ENCODE measurements at regions not wholly inside any gene's neighbourhood (a gene's known extent, or its start where the extent isn't known, plus 50 kb on each side); places are given as distances from the start of the nearest gene placed in this dataset.
"Not testable (repeated sequence)": the region's sequence is repeated elsewhere in the genome, so short reads cannot be mapped to it uniquely, and the experiment has no call there.

DNA sequence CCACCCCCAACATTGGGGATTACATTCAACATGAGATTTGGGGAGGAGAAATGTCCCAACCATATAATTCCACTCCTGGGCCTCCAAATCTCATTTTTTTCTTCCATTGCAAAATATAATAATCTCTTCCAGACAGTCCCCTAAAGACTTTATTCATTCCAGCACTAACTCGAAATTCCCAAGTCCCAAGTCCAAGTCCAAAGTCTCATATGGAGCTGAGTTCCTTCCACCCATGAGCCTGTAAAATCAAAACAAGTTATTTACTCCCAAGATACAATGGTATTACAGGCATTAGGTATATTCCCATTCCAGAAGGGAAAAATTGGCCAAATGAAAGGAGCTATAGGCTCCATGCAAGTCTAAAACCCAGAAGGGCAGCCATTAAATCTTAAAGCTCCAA, 56.7 kb downstream of the P2RY1 start:
- DNase-seq: no peak

DNA sequence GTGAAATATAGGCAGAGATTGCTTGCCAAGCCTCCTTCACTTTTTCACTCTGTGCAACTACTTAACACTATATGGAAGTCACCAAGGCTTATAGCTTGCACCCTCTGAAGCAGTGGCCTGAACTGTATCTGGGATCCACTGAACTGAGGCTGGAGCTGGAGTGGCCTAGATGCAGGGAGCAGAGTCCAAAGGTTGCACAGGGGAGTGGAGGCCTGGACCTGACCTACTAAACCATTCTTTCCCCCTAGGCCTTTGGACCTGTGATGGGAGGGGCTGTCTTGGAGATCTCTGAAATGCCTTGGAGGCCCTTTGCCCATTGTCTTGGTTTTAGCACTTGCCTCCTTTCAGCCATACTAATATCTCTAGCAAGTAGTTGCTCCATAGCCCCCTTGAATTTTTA, 57.5 kb downstream of the P2RY1 start:
- no peak for DNase-seq

GRCh38 chr3:152893647-152894046, 58.7 kb downstream of the P2RY1 start:
- no peak for DNase-seq

DNA sequence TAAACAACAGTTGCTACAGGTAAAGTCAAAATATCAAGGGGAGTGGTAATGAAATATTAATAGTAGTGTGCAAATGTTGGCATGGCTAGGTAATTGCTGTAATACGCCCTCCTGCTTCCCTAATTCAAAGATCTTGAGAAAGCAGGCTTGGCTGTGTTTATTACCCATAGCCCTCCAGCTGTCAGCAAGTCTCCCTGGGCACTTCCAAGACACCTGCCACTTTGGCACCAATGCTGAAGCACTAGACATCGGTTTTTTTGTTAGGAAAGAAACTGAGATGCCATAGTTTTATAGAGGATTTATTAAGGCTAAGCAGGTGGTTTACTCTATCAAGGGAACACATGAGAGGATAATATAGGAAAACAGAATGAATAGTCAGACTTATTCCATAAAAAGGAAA, 64.4 kb downstream of the P2RY1 start:
- no peak for DNase-seq

GRCh38 chr3:152902141-152902669, 67.3 kb downstream of the P2RY1 start:
- no peak for DNase-seq

- DNase-seq: no peak
Observed at GRCh38 chr3:152905631-152906030, 70.7 kb downstream of the P2RY1 start.

DNA sequence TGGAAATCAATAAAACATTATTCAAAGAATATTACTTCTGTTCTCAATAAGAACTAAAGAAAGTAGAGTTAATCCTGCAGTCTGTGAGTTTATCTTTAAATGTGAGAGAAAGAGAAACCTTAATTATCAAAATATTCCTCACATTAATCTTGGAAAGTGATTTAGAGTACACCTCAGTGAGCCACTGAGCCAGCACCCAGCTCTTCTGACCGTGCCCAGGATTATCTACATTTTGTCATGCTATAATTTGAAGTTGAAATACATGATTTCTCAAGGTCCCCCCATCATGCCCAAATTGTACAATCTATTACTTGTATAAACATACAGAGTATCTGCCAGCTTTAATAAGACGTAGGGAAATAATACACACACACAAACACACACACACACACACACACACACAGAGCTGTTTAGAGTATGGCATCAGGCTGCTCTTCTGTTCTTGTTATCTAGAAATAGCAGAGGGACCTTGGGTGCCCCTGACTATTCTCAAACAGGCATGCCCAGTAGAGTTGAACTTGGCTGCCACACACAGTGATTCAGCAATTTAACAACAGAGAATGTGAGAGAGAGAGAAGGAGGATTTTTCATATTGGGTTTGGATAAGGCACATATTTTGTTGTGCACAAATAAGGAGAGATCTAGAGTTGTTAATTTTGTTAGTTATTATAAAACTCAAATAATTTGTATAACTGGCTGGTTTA, 74.4 kb downstream of the P2RY1 start:
- no peak for DNase-seq

- DNase-seq: no peak
Observed at GRCh38 chr3:152910211-152910610, 75.3 kb downstream of the P2RY1 start.

DNA sequence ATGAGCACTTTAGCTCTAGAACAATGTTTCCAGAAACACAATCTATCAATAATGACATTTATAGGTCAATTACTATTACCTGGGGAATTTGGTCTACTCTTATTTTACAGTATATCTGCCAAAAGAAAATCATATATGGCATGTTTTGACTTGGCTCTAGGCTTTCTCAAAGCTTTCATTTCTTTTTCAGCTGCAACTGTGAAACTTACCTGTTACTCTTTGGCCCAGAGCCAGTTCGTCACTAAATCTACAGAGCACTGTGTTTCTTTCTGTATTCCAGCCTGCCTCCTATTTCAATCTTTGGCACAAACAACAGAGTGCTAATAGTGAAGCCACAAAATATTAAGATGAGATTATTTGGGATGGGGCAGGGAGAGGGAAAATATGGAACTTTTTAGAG, 76.0 kb downstream of the P2RY1 start:
- DNase-seq: no peak

- DNase-seq: not testable (repeated sequence)
Observed at GRCh38 chr3:152914743-152915142, 79.8 kb downstream of the P2RY1 start.

DNA sequence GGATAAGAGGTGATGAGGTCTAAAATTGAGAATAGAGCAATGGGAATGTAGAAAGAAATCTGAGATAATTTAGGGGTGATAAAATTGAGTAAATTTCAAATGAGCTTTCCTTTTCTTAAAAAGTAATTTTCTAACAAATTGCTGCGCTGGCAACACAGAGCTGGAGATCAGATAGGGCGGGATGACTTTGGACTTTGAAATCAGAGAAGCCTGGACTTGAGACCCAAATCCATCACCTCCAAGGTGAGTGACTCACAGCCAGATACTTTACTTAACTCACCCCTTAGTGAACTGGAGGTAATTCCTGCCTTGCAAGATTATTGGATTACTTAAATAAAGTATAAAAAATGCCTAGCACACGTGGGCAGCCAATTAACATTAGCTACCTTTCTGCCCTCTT, 80.8 kb downstream of the P2RY1 start:
- DNase-seq: no peak

- no peak for DNase-seq
Observed at GRCh38 chr3:152916753-152917279, 81.9 kb downstream of the P2RY1 start.

GRCh38 chr3:152921351-152921750, 86.4 kb downstream of the P2RY1 start:
- DNase-seq: no peak

DNA sequence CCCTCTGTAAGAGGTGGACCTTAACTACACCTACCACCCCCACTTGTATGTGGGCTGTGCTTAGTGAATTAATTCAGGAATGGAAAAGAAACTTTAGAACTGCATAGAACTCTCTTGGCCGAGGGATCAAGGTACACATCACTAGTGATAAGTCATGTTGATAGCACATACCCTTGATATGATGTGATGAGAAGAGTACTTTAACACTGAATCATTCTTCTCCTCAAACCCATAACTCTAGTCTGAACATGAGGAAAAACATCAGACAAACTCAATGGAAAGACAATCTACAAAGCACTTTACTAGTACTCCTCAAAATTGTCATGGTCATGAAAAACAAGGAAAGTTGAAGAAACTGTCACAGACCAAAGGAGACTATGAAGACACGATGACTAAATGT, 87.6 kb downstream of the P2RY1 start:
- no peak for DNase-seq

GRCh38 chr3:152927131-152927530, 92.2 kb downstream of the P2RY1 start:
- no peak for DNase-seq

DNA sequence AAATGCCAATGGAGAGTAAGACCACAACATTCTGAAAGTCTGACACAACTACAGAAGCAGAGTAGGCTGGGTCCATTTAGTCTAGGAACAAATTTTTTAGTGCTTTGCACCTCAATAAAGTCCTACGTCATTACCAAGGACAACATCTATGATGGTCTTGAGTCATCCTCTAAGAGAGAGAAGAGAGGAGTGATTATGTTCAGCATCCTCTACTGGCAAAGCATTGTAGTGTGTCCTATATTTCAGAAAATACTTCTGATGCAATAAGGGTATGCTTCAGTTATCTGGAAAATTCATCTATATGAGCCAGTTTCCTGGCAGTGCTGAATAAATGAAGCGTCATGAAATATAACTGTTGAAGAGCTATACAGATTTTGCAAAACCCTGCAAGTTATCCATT, 95.6 kb downstream of the P2RY1 start:
- DNase-seq: no peak

DNA sequence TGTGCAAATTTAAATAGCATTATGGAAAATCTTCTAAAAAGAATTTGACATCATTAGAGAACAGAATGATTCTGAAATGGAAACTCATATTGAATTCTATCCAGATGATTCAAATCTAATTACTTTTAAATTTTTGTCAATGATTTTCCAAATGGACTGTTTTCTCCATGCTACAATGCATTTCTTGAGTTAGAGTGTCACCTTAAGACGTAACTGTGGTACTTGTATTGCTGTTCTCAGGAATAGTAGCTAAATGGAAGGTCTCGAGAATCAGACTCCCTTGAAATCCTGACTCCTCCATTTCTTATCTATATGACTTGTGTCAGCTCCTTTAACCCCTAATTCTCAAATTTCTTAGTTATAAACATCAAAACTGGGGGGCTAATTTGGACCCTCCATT, 102.3 kb downstream of the P2RY1 start:
- DNase-seq: no peak

DNA sequence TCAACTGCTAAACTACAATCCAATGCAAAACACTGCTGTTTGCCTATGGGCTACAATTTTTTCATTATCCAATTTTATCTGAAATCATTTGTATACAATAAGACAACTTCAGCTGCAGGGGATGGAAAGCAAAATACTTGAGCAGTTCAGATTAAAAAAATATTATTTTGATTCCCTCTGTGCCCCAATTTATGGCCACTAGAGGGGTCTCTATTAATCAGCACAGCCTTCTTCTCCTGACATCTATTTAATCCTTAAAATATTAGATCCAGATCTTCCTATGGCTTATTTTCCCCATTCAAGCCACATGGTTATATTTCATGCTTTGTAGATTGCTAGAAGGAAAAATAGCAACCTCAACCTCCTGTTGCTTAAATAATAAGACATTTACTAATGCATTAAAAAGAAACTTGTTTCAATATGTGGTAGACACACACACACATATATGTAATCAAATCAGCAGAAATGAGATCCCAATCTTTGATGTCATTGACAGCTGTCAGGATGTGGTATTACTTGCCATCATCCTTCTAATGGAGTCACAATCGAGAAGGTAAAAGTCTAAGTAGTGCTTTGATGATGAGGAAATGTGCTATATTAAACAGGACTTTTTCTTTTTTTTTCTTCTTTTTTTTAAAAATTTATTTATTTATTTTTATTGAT, 104.2 kb downstream of the P2RY1 start:
- no peak for DNase-seq

DNA sequence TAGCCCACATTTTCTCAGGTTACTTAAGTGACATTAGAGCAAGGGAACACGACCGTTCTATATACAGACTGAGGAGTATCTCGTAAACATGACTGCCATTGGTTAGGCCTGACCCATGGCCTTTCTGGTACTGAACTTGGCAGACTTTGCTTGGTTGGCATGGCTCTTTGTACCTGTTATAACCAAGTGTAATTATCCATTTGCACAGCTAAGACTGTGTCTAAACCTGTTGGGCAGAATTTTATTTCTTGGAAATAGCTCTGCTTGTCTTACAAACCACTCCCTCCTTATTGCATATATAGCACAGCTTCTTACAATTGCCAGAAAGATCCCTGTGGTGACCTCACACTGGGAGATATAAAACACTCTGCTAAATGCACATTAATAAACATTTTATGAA, 106.9 kb downstream of the P2RY1 start:
- DNase-seq: no peak

- no peak for DNase-seq
Observed at GRCh38 chr3:152942366-152942765, 107.4 kb downstream of the P2RY1 start.

DNA sequence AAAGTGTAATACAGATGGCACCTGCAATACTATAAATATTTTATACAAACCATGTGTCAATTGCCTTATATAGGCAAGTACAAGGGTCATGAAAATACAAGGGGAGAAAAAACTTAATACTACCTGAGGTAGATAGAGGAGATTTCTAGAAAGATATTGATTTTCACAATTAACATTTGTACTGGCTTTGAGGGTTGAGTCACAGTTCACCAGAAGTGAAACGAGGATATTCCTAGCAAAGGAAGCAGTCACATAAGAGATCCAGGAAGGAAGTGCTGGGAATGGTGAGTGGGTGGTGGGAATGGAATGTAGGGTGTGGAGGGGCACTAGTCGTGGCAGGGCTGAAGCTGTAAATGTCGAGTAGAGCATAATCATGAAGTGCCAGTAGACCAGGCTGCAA, 108.7 kb downstream of the P2RY1 start:
- no peak for DNase-seq

DNA sequence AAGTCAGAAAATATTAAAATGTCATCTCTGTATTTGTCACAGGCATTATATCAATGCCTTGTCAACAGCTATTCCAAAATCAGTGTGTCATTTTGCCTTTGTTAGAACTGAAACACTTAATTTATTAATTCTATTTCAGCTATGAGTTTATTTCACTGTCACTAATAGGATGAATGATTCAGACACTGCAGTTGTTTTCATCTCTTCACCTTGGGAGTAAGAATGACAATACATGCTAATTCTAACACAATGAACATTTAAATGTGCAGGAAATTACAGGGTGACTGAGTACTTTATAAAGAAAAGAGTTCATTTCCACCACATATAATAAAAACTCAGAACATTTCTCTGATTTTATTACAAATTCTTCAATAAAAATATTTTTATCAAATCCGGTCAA, 109.7 kb downstream of the P2RY1 start:
- DNase-seq: no peak

DNA sequence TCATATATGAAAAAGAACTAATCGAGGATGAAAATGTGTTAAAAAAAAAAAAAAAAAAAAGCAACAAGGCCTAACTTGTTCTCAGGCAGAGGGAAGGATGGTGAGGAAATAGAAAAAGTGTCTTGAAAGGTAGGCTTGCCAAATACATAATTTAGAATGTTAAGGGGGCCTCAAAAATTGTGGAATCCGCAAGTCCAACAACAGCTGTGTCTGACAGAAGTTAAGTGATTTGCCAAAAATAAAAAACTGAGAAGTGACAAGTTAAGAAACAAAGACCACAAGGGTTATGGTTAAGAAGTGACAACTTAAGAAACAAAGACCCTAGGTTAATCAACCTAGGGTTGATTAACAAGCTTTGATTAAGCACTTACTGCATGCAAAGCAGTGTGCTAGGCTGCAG, 110.6 kb downstream of the P2RY1 start:
- DNase-seq: no peak

DNA sequence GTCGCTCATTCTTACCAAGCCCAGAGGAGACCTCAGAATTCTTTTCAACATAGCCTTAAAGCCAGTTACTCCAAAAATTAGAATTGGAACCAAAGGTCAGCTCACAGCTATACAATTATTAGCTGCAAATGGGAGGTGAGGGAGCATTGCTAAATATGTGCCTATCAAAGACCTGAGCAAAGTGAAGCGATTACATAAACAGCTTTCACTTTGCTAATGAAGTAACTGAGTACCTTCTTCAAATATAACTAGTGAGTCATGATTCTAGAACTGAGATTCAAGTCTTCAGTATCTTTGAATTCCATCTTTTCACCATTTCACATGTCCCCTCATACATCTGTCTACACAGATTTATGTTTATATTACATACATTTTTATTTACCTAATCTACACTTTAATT, 122.6 kb downstream of the P2RY1 start:
- no peak for DNase-seq

DNA sequence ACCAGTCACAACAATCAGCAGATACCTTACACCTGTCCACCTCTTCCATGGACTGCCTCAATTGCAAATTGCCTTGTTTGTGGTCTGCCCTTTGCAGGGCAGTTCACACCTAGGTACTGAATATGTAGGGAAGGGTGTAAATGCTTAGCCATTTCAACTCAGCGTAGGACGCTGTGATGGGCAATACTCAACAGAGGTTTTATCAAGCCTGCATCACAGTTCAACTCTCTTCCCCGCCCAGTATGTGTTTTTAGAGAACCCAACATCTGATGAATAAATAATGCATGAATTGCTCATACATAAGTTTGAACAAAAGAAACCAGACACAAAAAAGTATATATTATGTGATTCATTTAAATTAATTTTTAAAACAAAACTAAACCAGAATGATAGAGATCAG, 124.4 kb downstream of the P2RY1 start:
- DNase-seq: no peak

Measured in activated CD4-positive, alpha-beta T cell treated with anti-CD3 and anti-CD28 coated beads, Interleukin-2, Interleukin-6, amounts not matched to agents 100 ng/mL and 50 ng/mL, durations not matched to agents 16 hours and 8 hours (primary cell).